A673 (cell line): ENCODE measurements at regions not wholly inside any gene's neighbourhood (a gene's known extent, or its start where the extent isn't known, plus 50 kb on each side); places are given as distances from the start of the nearest gene placed in this dataset.

ENCODE experiments used
- EZH2 ChIP-seq: fragments of 200-600 bp; sonication (generic); IDR thresholded peaks from 2 replicates; pipeline ENCODE4 v1.6.1; 2017; ENCODE audit warnings: borderline replicate concordance, low read depth, mild to moderate bottlenecking, mixed read lengths, antibody characterized with exemption, low read length; ENCODE audit not compliant: poor library complexity, severe bottlenecking
- TF ChIP-seq, protein P1 (sequence below): fragments of 300-800, 200-600 bp; sonication (generic); conservative IDR thresholded peaks from 2 replicates; pipeline ENCODE4 v1.5.1; 2017; ENCODE audit warnings: low read depth, mild to moderate bottlenecking, antibody characterized with exemption, low read length, moderate library complexity, mixed read lengths

- TF ChIP-seq, protein P1, sequence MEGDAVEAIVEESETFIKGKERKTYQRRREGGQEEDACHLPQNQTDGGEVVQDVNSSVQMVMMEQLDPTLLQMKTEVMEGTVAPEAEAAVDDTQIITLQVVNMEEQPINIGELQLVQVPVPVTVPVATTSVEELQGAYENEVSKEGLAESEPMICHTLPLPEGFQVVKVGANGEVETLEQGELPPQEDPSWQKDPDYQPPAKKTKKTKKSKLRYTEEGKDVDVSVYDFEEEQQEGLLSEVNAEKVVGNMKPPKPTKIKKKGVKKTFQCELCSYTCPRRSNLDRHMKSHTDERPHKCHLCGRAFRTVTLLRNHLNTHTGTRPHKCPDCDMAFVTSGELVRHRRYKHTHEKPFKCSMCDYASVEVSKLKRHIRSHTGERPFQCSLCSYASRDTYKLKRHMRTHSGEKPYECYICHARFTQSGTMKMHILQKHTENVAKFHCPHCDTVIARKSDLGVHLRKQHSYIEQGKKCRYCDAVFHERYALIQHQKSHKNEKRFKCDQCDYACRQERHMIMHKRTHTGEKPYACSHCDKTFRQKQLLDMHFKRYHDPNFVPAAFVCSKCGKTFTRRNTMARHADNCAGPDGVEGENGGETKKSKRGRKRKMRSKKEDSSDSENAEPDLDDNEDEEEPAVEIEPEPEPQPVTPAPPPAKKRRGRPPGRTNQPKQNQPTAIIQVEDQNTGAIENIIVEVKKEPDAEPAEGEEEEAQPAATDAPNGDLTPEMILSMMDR, result no peak
- TF ChIP-seq EZH2, result no peak
Measured at GRCh38 chr12:25741917-25742316, 188.8 kb upstream of the LMNTD1 start.
